NT2/D1 (cell line): ENCODE measurements at regions not wholly inside any gene's neighbourhood (a gene's known extent, or its start where the extent isn't known, plus 50 kb on each side); places are given as distances from the start of the nearest gene placed in this dataset.

Source experiments
- YY1 ChIP-seq: IDR thresholded peaks from 2 replicates; pipeline ENCODE4 v1.6.1; 2011; ENCODE audit not compliant: insufficient read length, insufficient read depth
- ZNF274 ChIP-seq: IDR thresholded peaks from 2 replicates; pipeline ENCODE4 v1.6.1; 2011; ENCODE audit warnings: mild to moderate bottlenecking, low read depth, low read length

DNA sequence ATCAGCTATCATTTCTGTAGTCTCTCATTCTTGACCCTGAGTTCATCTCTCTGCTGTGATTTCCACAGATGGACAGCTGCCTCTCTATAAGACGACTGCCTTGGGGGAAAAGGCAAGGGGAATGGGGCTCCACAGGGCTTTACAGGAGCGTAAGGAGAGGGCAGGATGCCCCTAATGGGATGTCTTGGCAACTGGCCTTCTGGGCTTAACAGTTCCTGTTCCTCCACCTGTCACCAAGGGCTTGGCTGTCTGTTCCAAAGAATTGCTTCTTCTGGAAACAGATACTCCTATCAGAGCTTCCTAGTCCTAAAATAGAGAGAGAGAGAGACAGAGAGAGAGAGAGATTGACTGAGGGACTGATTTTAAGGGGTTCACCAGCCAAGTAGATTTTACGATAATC lies 181.9 kb downstream of the TMEM200A start:
- TF ChIP-seq YY1 (no peak), ZNF274 (no peak)
